HG03025 (cell line): ENCODE measurements at regions not wholly inside any gene's neighbourhood (a gene's known extent, or its start where the extent isn't known, plus 50 kb on each side); places are given as distances from the start of the nearest gene placed in this dataset.
"Not testable (repeated sequence)": the region's sequence is repeated elsewhere in the genome, so short reads cannot be mapped to it uniquely, and the experiment has no call there.

Experiments used
- ATAC-seq: cut with Tn5 transposase; IDR thresholded peaks from one replicate; pipeline ENCODE4 v1.9.1; 2021; ENCODE audit warnings: mild to moderate bottlenecking, moderate library complexity; ENCODE audit not compliant: unreplicated experiment, low FRiP score

GRCh38 chr10:45180946-45181875 is 134.2 kb downstream of the OR13A1 start:
- ATAC-seq, result no peak

- ATAC-seq, result no peak
These were observed 132.2 kb downstream of the OR13A1 start for GRCh38 chr10:45183174-45183573.

GRCh38 chr10:45197816-45198485 is 117.5 kb downstream of the OR13A1 start:
- no peak for ATAC-seq

GRCh38 chr10:45198486-45199204 is 116.8 kb downstream of the OR13A1 start:
- no peak for ATAC-seq

GRCh38 chr10:45199205-45199740 is 116.1 kb downstream of the OR13A1 start:
- ATAC-seq, result no peak

GRCh38 chr10:45201271-45201670 is 114.1 kb downstream of the OR13A1 start:
- ATAC-seq, result no peak

- ATAC-seq, result no peak
These were observed 113.2 kb downstream of the OR13A1 start for GRCh38 chr10:45202242-45202641.

GRCh38 chr10:45204954-45205775 is 110.2 kb downstream of the OR13A1 start:
- ATAC-seq, result no peak

GRCh38 chr10:45209888-45210287 is 105.5 kb downstream of the OR13A1 start:
- ATAC-seq, result no peak

- ATAC-seq, result no peak
These were observed 103.8 kb downstream of the OR13A1 start for GRCh38 chr10:45211576-45211975.

GRCh38 chr10:45219416-45219815 is 96.0 kb downstream of the OR13A1 start:
- ATAC-seq, result no peak

- ATAC-seq, result no peak
These were observed 94.5 kb downstream of the OR13A1 start for GRCh38 chr10:45220931-45221330.

- ATAC-seq, result no peak
These were observed 91.1 kb downstream of the OR13A1 start for GRCh38 chr10:45224219-45224841.

GRCh38 chr10:45227042-45227441 is 88.4 kb downstream of the OR13A1 start:
- ATAC-seq, result no peak

- no peak for ATAC-seq
These were observed 88.0 kb downstream of the OR13A1 start for GRCh38 chr10:45227456-45227855.

GRCh38 chr10:45229823-45230222 is 85.6 kb downstream of the OR13A1 start:
- ATAC-seq, result no peak

GRCh38 chr10:45235260-45235769 is 80.1 kb downstream of the OR13A1 start:
- ATAC-seq, result not testable (repeated sequence)

GRCh38 chr10:45235798-45236220 is 79.6 kb downstream of the OR13A1 start:
- no peak for ATAC-seq

- no peak for ATAC-seq
These were observed 76.5 kb downstream of the OR13A1 start for GRCh38 chr10:45238896-45239295.
